Effector CD4-positive, alpha-beta T cell (primary cell): ENCODE measurements at regions not wholly inside any gene's neighbourhood (a gene's known extent, or its start where the extent isn't known, plus 50 kb on each side); places are given as distances from the start of the nearest gene placed in this dataset.
"Not testable (repeated sequence)": the region's sequence is repeated elsewhere in the genome, so short reads cannot be mapped to it uniquely, and the experiment has no call there.

Experiments
- DNase-seq: peaks from one replicate; pipeline ENCODE4 v3.0.0-alpha.2; 2020

- no peak for DNase-seq
Measured at GRCh38 chr9:79481846-79482477, 89.8 kb upstream of the TLE4 start.

- DNase-seq, result no peak
Measured at GRCh38 chr9:79485258-79485657, 86.5 kb upstream of the TLE4 start.

GRCh38 chr9:79489261-79490000 is 82.3 kb upstream of the TLE4 start:
- no peak for DNase-seq

DNA sequence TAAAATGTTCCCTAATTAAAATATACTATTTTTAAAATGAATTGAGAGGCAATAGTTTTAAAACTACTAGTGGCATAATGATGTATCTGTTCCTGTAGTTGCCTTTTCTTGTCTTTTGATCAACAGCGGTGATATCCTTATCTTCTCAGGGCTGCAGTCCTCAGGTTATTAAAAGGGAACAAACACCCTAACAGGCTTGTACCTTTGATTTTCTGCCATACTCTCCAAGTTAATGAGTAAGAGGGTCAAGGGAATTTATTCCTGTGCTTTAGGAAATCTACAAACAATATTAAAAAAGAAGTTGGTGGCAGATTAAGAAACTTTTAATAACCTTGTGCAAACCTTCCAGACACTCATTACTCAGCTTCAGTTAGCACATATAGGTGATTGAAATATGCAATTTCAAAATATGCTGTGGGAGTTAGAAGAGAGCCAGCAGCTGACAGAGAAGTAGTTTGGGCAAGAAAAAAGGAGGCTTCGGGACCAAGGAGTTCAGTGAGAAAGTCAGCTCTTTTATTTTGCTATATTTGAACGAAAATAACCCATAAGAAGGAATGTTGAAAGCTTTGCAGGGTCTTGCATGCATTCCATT is 81.0 kb upstream of the TLE4 start:
- DNase-seq, result no peak

DNA sequence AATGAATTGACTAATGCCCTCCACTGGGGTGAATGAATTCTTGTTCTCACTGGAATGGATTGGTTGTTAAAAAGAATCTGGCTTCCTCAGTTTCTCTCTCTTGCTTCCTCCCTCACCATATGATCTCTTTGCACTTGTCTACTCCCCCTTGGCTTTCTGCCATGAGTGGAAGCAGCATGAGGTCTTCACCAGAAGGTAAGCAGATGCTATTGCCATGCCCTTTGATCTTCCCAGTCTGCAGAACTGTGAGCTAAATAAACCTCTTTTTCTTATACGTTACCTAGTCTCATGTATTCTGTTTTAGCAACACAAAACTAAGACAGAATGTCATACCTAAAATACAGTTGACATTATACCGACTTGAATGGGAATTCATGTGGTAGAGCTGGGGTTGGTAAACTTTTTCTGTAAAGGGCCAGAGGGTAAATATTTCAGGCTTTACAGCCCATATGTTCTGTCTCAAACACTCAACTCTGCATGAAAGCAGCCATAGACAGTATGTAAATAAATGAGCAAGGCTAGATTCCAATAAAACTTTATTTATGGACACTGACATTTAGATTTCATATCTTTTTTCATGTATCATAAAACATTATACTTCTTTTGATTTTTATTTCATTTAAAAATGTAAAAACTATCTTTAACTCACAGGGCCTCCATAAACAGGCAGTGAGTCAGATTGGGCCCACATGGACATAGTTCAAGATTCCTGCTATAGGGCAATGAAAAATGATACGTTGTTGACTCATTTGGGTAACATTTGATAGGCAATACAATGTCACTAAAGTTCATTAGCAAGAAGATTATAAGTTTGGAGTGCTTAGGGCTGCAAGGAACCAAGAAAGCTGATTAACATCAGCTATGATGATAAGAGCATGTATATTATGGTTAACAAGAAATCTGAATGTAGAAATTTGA is 79.4 kb upstream of the TLE4 start:
- no peak for DNase-seq

- DNase-seq, result not testable (repeated sequence)
Measured at GRCh38 chr9:79500196-79500864, 71.4 kb upstream of the TLE4 start.

DNA sequence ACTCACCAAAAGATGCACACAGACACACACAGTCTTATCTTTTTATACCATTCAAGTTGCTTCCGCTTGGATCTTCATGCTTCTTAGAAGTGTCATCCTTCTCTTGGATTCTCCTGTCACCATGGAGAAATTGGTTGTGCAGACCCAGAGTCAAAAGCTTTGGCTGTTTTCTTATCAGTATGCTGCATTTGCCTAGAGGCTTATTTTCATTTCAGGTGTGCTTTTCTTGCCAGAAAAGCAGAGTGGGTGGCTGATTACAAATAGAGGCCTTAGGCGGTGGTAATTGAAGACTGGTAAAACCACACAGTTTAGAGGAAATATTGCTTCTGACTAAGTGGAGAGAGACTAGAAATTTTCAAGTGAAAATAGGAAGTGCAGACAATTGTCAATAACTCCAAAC is 70.2 kb upstream of the TLE4 start:
- DNase-seq, result no peak

DNA sequence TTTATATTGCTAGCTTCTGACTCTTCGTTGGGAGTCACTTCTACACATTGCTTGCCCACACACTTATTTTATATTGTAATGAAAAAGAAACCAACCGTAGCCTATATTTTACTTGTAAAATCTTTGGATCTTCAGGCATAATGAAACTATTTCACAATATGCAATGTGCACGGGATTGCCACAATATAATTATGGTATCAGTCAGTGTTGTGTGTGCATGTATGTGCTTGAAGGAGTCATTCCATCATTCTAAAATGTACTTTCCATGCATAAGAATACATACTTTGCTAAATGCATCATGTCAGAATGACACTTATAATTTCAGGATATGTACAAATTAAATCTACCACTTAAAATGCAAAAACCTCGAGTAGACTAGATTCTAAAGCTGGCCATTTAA is 64.0 kb upstream of the TLE4 start:
- no peak for DNase-seq

DNA sequence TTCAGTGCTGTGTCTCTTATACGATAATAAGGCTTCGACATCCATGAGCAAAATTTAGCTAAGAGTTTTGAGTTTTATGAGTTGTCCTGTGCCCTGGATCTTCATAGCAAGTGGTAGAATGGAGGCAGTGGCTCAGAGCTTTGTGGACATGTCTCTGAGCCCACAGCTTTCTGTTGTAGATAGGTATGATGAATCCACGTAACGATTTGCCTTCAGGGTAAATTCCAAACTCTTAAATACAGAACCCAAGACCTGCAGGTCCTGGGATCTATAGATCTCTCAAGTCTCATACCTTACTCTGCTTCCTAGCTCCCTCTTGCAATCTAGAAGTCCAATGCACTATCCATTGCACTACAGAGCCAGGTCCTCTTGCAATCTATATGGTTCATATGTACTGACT is 59.5 kb upstream of the TLE4 start:
- DNase-seq, result no peak
